DND-41 (cell line): ENCODE measurements at regions not wholly inside any gene's neighbourhood (a gene's known extent, or its start where the extent isn't known, plus 50 kb on each side); places are given as distances from the start of the nearest gene placed in this dataset.

Source experiments
- ATAC-seq: fragments of 200-7000 bp; cut with Tn5 transposase; 3 replicates; pipeline ENCODE4 v1.9.1; 2021; ENCODE audit warnings: low read depth; ENCODE audit not compliant: insufficient read depth
- DNase-seq: peaks from one replicate; pipeline ENCODE4 v3.0.0-alpha.2; 2020
- H2AFZ ChIP-seq: 2 replicates; pipeline ENCODE4 v1.6.0; 2012; ENCODE audit warnings: low read depth, low read length
- H3K27ac ChIP-seq: 2 replicates; pipeline ENCODE4 v1.5.1; 2012; ENCODE audit warnings: low read length, inconsistent platforms
- H3K27me3 ChIP-seq: fragments of 200-600 bp; sonication (generic); 2 replicates; pipeline ENCODE4 v1.6.0; 2012; ENCODE audit warnings: low read length, mild to moderate bottlenecking, inconsistent platforms; ENCODE audit not compliant: insufficient read depth, poor library complexity
- H3K36me3 ChIP-seq: 2 replicates; pipeline ENCODE4 v1.5.1; 2012; ENCODE audit warnings: low read length, inconsistent platforms; ENCODE audit not compliant: insufficient read depth
- H3K4me1 ChIP-seq: 2 replicates; pipeline ENCODE4 v1.5.1; 2012; ENCODE audit warnings: mild to moderate bottlenecking, low read length; ENCODE audit not compliant: insufficient read depth
- H3K4me2 ChIP-seq: 2 replicates; pipeline ENCODE4 v1.6.0; 2012; ENCODE audit warnings: mild to moderate bottlenecking, moderate library complexity, low read length, inconsistent platforms; ENCODE audit not compliant: insufficient read depth
- H3K4me3 ChIP-seq, 2 experiments: fragments of 200-600 bp in 1 of 2; shearing (Covaris generic) in 1 of 2; 2 replicates each; pipeline ENCODE4 v1.5.1; 2012 to 2016; ENCODE audit warnings: inconsistent platforms in 2 of 2, low read length in 2 of 2, mild to moderate bottlenecking in 2 of 2, low read depth in 1 of 2, moderate library complexity in 1 of 2
- H3K79me2 ChIP-seq: 2 replicates; pipeline ENCODE4 v1.6.0; 2012; ENCODE audit warnings: low read length, inconsistent platforms; ENCODE audit not compliant: insufficient read depth
- H3K9ac ChIP-seq: 2 replicates; pipeline ENCODE4 v1.6.0; 2012; ENCODE audit warnings: low read depth, mild to moderate bottlenecking, inconsistent platforms, low read length, moderate library complexity
- H3K9me3 ChIP-seq: 2 replicates; pipeline ENCODE4 v1.5.1; 2012; ENCODE audit warnings: low read length, moderate library complexity, mild to moderate bottlenecking, inconsistent platforms; ENCODE audit not compliant: insufficient read depth, severe bottlenecking
- H4K20me1 ChIP-seq: 2 replicates; pipeline ENCODE4 v1.6.0; 2012; ENCODE audit warnings: low read length; ENCODE audit not compliant: insufficient read depth
- CTCF ChIP-seq: IDR thresholded peaks from 2 replicates; pipeline ENCODE4 v1.5.1; 2012; ENCODE audit warnings: borderline replicate concordance, low read length, moderate library complexity, mild to moderate bottlenecking; ENCODE audit not compliant: poor library complexity, severe bottlenecking; ENCODE audit errors: extremely low read depth
- EZH2 ChIP-seq: IDR thresholded peaks from 3 replicates; pipeline ENCODE4 v1.6.1; 2012; ENCODE audit warnings: borderline replicate concordance, low read depth, mild to moderate bottlenecking, moderate library complexity, low read length, inconsistent platforms; ENCODE audit not compliant: severe bottlenecking

- Histone ChIP-seq H3K27me3 (no peaks in the 10 kb centered on the region), H3K36me3 (no peaks in the 10 kb centered on the region), H3K9ac (no peak overlapping the region), H3K27ac (no peak overlapping the region), H4K20me1 (no peaks in the 10 kb centered on the region), H3K79me2 (no peaks in the 10 kb centered on the region), H3K4me2 (no peak overlapping the region), H2AFZ (no peak overlapping the region), H3K4me3 (no peak overlapping the region), H3K4me1 (no peaks in the 10 kb centered on the region), H3K9me3 (no peaks in the 10 kb centered on the region)
- DNase-seq (no peak), ATAC-seq (no peak)
- no peak for TF ChIP-seq EZH2
- TF ChIP-seq CTCF: no peak
Measured at GRCh38 chr16:51952500-51952899, 594.4 kb downstream of the TOX3 start.

GRCh38 chr16:51951668-51952298 is 595.2 kb downstream of the TOX3 start:
- H3K36me3 ChIP-seq: no peaks in the 10 kb centered on the region
- H3K9ac ChIP-seq: no peak overlapping the region
- no peak for ATAC-seq
- DNase-seq: no peak
- no peaks in the 10 kb centered on the region for H3K9me3 ChIP-seq
- H2AFZ ChIP-seq: no peak overlapping the region
- H3K79me2 ChIP-seq: no peaks in the 10 kb centered on the region
- TF ChIP-seq CTCF: no peak
- no peak for TF ChIP-seq EZH2
- H3K4me2 ChIP-seq: no peak overlapping the region
- no peaks in the 10 kb centered on the region for H3K4me1 ChIP-seq
- H4K20me1 ChIP-seq: no peaks in the 10 kb centered on the region
- no peak overlapping the region for H3K4me3 ChIP-seq
- no peaks in the 10 kb centered on the region for H3K27me3 ChIP-seq
- H3K27ac ChIP-seq: no peak overlapping the region

- Histone ChIP-seq H2AFZ (no peak overlapping the region), H3K79me2 (no peaks in the 10 kb centered on the region), H3K27ac (no peak overlapping the region), H3K27me3 (no peaks in the 10 kb centered on the region), H3K4me2 (no peak overlapping the region), H3K4me1 (no peaks in the 10 kb centered on the region), H3K9me3 (no peaks in the 10 kb centered on the region), H3K9ac (no peak overlapping the region), H3K36me3 (no peaks in the 10 kb centered on the region), H4K20me1 (no peaks in the 10 kb centered on the region), H3K4me3 (no peak overlapping the region)
- no peak for TF ChIP-seq CTCF
- no peak for TF ChIP-seq EZH2
- no peak for DNase-seq
- no peak for ATAC-seq
Measured at GRCh38 chr16:51950118-51950780, 596.7 kb downstream of the TOX3 start.
